Memory B cell (primary cell): ENCODE measurements at regions not wholly inside any gene's neighbourhood (a gene's known extent, or its start where the extent isn't known, plus 50 kb on each side); places are given as distances from the start of the nearest gene placed in this dataset.

Experiments
- ATAC-seq: fragments of 150-1000 bp; cut with Tn5 transposase; 2 replicates; pipeline ENCODE4 v1.10.0; 2021; ENCODE audit warnings: low read depth, mild to moderate bottlenecking, moderate library complexity
- DNase-seq, 2 donors: peaks; one replicate each; pipeline ENCODE4 v3.0.0; 2022; ENCODE audit warnings: low spot score in 2 of 2
- H3K27ac Mint-ChIP-seq: one replicate; pipeline ENCODE4 v1.8.0; 2022; ENCODE audit warnings: mild to moderate bottlenecking, moderate library complexity, mixed read lengths
- H3K27me3 Mint-ChIP-seq: one replicate; pipeline ENCODE4 v1.8.0; 2022; ENCODE audit warnings: mixed read lengths
- H3K36me3 Mint-ChIP-seq: one replicate; pipeline ENCODE4 v1.8.0; 2022; ENCODE audit warnings: mild to moderate bottlenecking, mixed read lengths
- H3K4me1 Mint-ChIP-seq: one replicate; pipeline ENCODE4 v1.8.0; 2022; ENCODE audit warnings: mixed read lengths
- H3K4me3 Mint-ChIP-seq: one replicate; pipeline ENCODE4 v1.8.0; 2022; ENCODE audit warnings: mild to moderate bottlenecking, moderate library complexity, mixed read lengths
- H3K9me3 Mint-ChIP-seq: one replicate; pipeline ENCODE4 v1.8.0; 2022; ENCODE audit warnings: mixed read lengths

DNA sequence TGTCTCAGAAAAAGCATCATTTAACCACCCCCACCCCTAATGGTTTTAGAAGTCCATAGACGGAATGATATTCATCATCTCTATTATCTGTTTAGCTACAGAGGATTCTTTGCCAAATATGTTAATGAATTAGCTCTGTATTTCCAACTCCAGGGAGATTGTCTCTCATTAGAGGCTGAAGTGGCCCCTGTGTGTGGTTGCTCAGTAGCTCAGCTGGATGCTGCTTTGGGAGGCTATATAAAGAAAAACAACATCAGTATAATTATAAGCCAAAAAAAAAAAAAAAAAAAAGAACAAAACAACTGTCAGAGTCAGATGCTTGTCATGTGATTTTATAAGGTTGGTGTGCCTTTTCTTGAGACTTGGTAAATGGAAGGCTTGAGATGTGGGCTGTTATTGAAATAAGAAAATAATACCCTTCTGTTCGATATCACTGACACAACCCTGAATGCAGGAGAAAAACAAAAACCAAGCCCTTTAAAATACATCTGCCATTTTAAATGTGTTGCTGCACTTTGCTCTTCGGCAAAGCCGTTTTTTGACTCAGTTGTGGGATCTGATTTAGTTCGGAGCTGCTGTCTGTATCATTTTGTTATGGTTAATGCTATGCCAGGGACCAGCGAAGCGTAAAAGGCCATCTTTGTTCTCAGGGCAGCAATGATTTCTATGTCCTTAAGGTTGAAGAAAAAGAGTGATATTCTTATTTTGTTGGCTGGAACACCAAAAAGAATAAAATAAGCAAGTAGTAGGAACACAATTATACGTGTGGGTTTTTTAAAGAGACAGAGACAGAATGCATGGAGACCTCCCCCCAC lies 422.6 kb downstream of the QKI start:
- peaks cover 5% of the 10 kb centered on the region for H3K9me3 Mint-ChIP-seq
- H3K4me3 Mint-ChIP-seq, result no peak overlapping the region
- H3K27me3 Mint-ChIP-seq, result peaks cover 10% of the 10 kb centered on the region
- DNase-seq, result no peak
- H3K4me1 Mint-ChIP-seq, result no peaks in the 10 kb centered on the region
- H3K27ac Mint-ChIP-seq, result no peak overlapping the region
- ATAC-seq, result no peak
- H3K36me3 Mint-ChIP-seq, result no peaks in the 10 kb centered on the region

DNA sequence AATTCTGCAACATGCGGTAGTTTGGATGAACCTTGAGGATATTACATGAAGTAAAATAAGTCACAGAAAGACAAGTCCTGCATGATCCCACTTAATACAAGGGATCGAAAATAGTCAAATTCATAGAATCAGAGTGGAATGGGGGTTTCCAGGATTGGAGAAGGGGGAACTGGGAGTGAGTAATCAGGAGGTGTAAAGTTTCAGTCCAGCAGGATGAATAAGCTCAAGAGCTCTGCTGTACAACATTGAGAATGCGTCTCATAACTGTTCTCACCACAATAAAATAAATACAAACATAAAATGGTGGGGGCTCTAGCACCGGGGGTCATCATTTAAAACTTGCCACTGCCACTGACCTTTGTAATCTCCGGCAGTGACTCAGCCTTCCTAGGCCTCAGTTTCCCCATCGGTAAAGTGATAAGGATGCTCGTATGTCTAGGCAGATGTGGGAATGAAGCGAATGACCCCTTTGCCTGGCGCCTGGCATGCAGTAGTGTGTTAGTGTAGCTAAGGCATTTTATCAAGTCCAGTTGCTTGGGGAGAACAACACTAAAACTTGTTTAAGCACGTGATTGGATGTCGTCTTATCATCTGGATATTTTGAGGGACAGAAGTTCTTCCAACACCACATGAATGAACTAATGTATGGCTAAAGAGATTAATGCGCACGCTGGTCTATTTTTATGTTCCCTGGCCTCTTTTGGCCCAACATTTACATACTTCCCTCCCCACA lies 421.1 kb downstream of the QKI start:
- H3K4me1 Mint-ChIP-seq, result no peaks in the 10 kb centered on the region
- no peak for ATAC-seq
- peaks cover 10% of the 10 kb centered on the region for H3K27me3 Mint-ChIP-seq
- H3K4me3 Mint-ChIP-seq, result no peak overlapping the region
- no peak overlapping the region for H3K27ac Mint-ChIP-seq
- no peaks in the 10 kb centered on the region for H3K36me3 Mint-ChIP-seq
- H3K9me3 Mint-ChIP-seq, result no peaks in the 10 kb centered on the region
- DNase-seq, result no peak

DNA sequence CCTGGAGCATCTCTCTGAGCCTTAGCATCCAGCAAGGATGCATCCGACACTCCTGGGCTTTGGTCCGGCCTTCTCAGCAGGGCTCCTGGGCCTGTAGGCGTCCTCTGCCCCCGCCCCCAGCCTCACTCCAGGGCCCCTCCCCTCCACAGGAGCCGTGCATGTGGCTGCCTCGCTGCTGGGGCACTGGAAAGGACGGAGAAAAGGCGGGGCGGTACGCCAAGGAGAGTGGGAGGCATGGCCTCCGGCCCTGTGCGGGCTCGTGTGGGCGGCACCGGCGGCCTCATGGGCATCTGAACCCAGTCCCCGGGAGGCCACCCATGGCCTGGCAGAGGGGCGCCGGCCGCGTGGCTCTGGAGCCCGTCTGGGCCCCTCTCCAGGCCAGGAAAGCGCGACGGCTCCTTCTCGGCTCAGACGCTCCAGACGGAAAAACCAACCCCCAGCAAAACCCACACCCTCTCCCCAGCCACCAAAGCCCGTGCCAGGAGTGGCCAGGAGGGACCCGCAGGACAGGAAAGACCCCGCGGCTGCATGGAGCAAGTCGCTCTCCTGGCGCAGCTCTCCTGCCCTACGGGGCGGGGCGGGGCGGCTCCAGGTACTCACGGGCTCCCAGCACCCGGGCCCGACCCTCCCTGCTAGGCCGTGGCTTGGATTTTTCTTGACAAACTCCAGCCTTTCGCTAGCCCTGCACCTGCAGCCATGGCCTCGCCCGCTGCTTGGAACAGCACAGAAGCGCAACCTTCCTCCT lies 419.9 kb downstream of the QKI start:
- Mint-ChIP-seq H3K4me3 (no peak overlapping the region), H3K4me1 (no peaks in the 10 kb centered on the region), H3K36me3 (no peaks in the 10 kb centered on the region), H3K9me3 (no peaks in the 10 kb centered on the region), H3K27ac (no peak overlapping the region), H3K27me3 (peaks cover 10% of the 10 kb centered on the region)
- no peak for ATAC-seq
- no peak for DNase-seq

DNA sequence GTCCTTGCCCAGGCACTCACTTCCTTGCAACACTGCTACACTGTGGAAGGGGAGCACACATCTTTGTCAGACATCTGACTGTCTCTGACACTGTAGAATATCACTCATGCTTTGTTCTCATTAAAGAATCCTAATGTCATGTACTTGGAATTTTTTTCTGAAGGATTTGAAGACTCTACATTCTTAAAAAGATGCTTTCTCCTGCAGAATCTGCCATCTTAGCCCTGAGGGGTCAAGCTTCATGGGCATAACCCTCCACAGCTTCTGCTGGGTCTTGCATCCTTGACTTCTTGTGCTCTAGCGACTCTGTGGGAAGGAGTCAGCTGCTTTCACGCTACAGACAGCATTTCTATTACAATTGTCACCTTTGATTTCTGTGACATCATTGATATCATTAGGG lies 417.2 kb downstream of the QKI start:
- no peaks in the 10 kb centered on the region for H3K4me1 Mint-ChIP-seq
- DNase-seq (no peak), ATAC-seq (no peak)
- H3K36me3 Mint-ChIP-seq, result no peaks in the 10 kb centered on the region
- no peak overlapping the region for H3K4me3 Mint-ChIP-seq
- no peak overlapping the region for H3K27ac Mint-ChIP-seq
- no peaks in the 10 kb centered on the region for H3K9me3 Mint-ChIP-seq
- H3K27me3 Mint-ChIP-seq, result peaks cover 12% of the 10 kb centered on the region

GRCh38 chr6:163830641-163831040 lies 416.1 kb downstream of the QKI start:
- Mint-ChIP-seq H3K4me1 (no peaks in the 10 kb centered on the region), H3K9me3 (no peaks in the 10 kb centered on the region), H3K4me3 (no peak overlapping the region), H3K36me3 (no peaks in the 10 kb centered on the region), H3K27me3 (peaks cover 16% of the 10 kb centered on the region), H3K27ac (no peak overlapping the region)
- ATAC-seq, result no peak
- no peak for DNase-seq

DNA sequence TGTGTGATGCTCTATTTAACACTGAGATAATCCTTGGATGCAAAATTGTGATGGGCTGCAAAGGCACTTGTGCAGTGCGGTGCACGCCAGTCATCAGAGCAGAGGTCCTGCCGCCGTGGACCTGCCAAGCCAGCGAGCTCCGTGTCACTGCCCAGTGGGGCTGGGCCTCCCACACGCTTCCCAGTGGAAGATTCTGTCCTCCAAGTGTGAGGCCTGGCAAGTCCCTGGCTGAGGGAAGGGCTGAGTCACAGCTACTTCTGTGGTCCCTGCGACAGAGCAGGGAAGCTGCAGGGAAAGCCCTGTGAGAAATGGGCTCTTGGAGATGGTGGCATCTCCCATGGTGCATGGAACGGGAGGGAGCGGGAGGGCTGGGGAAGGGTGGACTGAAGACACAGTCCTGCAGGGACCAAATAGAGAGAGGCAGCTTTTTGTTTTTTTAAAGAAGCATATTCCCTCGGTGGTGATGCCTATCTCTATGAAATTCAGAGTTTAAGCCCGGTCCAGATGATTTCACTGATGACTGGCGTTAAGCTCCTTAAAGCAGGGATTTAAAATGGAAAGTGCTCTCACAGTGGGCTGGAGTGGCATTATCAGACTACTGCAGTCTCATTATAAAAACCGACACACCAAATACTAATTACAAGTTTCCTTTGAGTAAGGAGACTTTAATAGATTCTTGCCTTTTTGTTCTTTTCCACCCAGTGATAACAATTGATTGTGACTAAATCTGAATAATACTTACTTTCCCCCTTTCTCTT lies 413.7 kb downstream of the QKI start:
- no peaks in the 10 kb centered on the region for H3K36me3 Mint-ChIP-seq
- peaks cover 11% of the 10 kb centered on the region for H3K27me3 Mint-ChIP-seq
- no peak overlapping the region for H3K4me3 Mint-ChIP-seq
- H3K4me1 Mint-ChIP-seq, result peaks cover 2% of the 10 kb centered on the region
- H3K9me3 Mint-ChIP-seq, result no peaks in the 10 kb centered on the region
- no peak overlapping the region for H3K27ac Mint-ChIP-seq
- no peak for ATAC-seq
- DNase-seq, result no peak

DNA sequence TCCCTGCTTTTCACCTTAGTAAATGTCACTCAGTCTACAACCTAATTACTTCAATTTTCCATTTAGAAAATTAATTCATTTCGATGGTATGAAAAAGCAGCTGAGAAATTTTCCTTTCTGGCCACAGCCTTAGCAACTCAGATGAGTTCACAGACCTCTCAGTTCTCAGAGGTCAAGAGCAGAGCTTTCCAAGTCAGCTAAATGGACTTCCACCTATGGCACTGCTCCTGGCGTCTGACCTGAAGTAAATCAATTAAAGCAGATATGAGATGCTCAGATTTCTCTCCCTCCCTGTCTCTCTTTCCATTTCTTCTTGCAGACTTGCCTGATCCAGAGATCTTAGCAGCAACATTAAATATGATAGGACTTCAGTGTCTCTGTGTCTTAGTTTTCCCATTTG lies 412.6 kb downstream of the QKI start:
- no peak overlapping the region for H3K27ac Mint-ChIP-seq
- H3K27me3 Mint-ChIP-seq, result peaks cover 9% of the 10 kb centered on the region
- no peaks in the 10 kb centered on the region for H3K36me3 Mint-ChIP-seq
- ATAC-seq (no peak), DNase-seq (no peak)
- no peak overlapping the region for H3K4me3 Mint-ChIP-seq
- H3K4me1 Mint-ChIP-seq, result peaks cover 2% of the 10 kb centered on the region
- H3K9me3 Mint-ChIP-seq, result no peaks in the 10 kb centered on the region

DNA sequence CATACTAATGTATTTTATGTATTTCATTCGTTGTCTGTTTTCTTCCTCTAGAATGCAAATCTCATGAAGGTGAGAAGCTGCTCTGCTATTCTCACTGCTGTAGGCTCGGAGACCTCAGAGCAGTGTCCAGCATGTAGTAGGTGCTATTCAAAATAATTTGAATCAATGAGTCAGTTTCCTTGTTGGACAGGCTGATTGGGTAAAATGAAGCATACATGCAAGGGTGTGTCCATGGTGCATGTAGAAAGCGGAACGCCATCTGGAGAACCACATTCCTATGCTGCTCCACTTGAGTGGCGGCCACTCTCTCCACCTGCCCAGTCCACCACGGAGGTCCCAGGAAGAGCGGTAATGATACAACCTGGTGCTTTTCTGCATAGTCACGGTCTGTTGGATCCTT lies 412.1 kb downstream of the QKI start:
- DNase-seq (no peak), ATAC-seq (no peak)
- no peaks in the 10 kb centered on the region for H3K9me3 Mint-ChIP-seq
- H3K36me3 Mint-ChIP-seq, result no peaks in the 10 kb centered on the region
- H3K27ac Mint-ChIP-seq, result no peak overlapping the region
- peaks cover 2% of the 10 kb centered on the region for H3K4me1 Mint-ChIP-seq
- H3K4me3 Mint-ChIP-seq, result no peak overlapping the region
- peaks cover 9% of the 10 kb centered on the region for H3K27me3 Mint-ChIP-seq

DNA sequence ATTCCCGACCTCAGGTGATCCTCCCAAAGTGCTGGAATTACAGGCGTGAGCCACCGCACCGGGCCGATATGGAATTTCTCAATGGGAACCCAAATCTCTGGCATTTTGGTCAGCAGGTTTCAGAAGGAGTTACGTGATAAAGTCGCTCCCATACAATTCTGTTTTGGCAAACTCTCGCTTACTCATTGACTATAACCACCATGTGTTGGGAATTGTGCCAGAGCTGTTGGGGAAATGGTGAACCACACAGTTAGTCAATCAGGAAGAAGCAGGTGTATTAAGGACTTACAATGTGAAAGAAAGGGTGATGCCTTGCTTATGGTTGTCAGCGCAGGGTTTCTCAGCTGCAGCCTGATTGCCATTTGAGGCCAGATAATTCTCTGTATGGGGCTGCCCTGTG lies 410.5 kb downstream of the QKI start:
- H3K36me3 Mint-ChIP-seq, result no peaks in the 10 kb centered on the region
- H3K4me3 Mint-ChIP-seq, result no peak overlapping the region
- H3K4me1 Mint-ChIP-seq, result peaks cover 2% of the 10 kb centered on the region
- DNase-seq, result no peak
- H3K27ac Mint-ChIP-seq, result no peak overlapping the region
- no peaks in the 10 kb centered on the region for H3K9me3 Mint-ChIP-seq
- peaks cover 9% of the 10 kb centered on the region for H3K27me3 Mint-ChIP-seq
- ATAC-seq, result no peak

- Mint-ChIP-seq H3K4me3 (no peak overlapping the region), H3K4me1 (peaks cover 2% of the 10 kb centered on the region), H3K27ac (no peak overlapping the region), H3K36me3 (no peaks in the 10 kb centered on the region), H3K27me3 (peaks cover 9% of the 10 kb centered on the region), H3K9me3 (peaks cover 1% of the 10 kb centered on the region)
- DNase-seq, result no peak
- ATAC-seq, result no peak
Observed at GRCh38 chr6:163823577-163823976, 409.1 kb downstream of the QKI start.

GRCh38 chr6:163820745-163821458 lies 406.4 kb downstream of the QKI start:
- Mint-ChIP-seq H3K36me3 (no peaks in the 10 kb centered on the region), H3K27ac (no peak overlapping the region), H3K4me3 (no peak overlapping the region), H3K27me3 (peaks cover 2% of the 10 kb centered on the region), H3K9me3 (peaks cover 1% of the 10 kb centered on the region), H3K4me1 (peaks cover 4% of the 10 kb centered on the region)
- no peak for ATAC-seq
- DNase-seq, result no peak

GRCh38 chr6:163820171-163820570 lies 405.7 kb downstream of the QKI start:
- DNase-seq (no peak), ATAC-seq (no peak)
- Mint-ChIP-seq H3K9me3 (peaks cover 1% of the 10 kb centered on the region), H3K4me1 (peaks cover 8% of the 10 kb centered on the region), H3K4me3 (no peak overlapping the region), H3K27me3 (no peaks in the 10 kb centered on the region), H3K36me3 (no peaks in the 10 kb centered on the region), H3K27ac (no peak overlapping the region)

DNA sequence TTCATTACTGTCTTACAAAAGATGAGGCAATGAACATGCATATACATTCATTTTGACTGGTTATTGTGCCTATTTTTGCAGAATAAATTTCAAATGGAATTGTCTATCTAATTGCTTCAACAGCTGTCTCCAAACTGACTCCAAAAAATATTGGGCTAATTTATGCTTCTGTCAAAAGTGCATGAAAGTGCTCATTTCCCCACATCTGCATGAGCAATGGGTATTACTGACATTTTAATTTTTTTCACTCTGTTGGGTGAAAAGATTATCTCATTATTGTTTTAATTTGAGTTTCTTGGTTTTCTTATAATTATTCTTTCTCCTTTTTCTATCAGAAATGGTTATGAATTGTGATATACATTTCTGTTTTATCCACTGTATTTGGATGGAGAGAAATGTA lies 404.2 kb downstream of the QKI start:
- no peak for DNase-seq
- no peak for ATAC-seq
- no peaks in the 10 kb centered on the region for H3K27me3 Mint-ChIP-seq
- no peaks in the 10 kb centered on the region for H3K36me3 Mint-ChIP-seq
- H3K9me3 Mint-ChIP-seq, result peaks cover 3% of the 10 kb centered on the region
- peaks cover 19% of the 10 kb centered on the region for H3K4me1 Mint-ChIP-seq
- no peak overlapping the region for H3K27ac Mint-ChIP-seq
- no peak overlapping the region for H3K4me3 Mint-ChIP-seq
